ENCODE measurements at regions not wholly inside any gene's neighbourhood (a gene's known extent, or its start where the extent isn't known, plus 50 kb on each side); places are given as distances from the start of the nearest gene placed in this dataset.

- DNase-seq (ENCODE audit: low read depth, low spot score) (no peak), FAIRE-seq (no peak)
- no peak overlapping the region for H3K4me3 ChIP-seq (replicated peaks in 1 of 3; ENCODE audit: insufficient read depth in 1 of 3, low read depth in 1 of 3, low read length in 3 of 3)
- intact Hi-C loops (cut with micrococcal nuclease) (loop anchor here (10.0 kb wide), 2 partner anchors 691 to 1961 kb away; partner anchors contain the start of gene LRP1B), dilution Hi-C loops (cut with MboI; ENCODE audit: extremely low pct_ligation_motif_present, low sequenced_read_pairs) (no loop called here)
- no peak overlapping the region for H3K27ac ChIP-seq (ENCODE audit: insufficient read depth, low read depth, low read length)
- ChIA-PET POLR2A (no interaction called here), CTCF (no interaction called here)
- no peak overlapping the region for H2AFZ ChIP-seq (ENCODE audit: low read depth, low read length)
- TF ChIP-seq GATA2 (IDR thresholded peaks at IDR 0.05; ENCODE audit: insufficient read depth, insufficient read length, low read depth, low read length) (no peak), POLR2AphosphoS5 (IDR thresholded peaks at IDR 0.05; ENCODE audit: insufficient read depth, low read depth, low read length) (no peak), CTCF (IDR thresholded peaks at IDR 0.05; ENCODE audit: extremely low read depth in 1 of 2, insufficient read depth in 1 of 2, low read depth in 1 of 2, low read length in 2 of 2) (no peak), FOS (IDR thresholded peaks at IDR 0.05; ENCODE audit: borderline replicate concordance, insufficient read depth, low read length) (no peak), POLR2A (IDR thresholded peaks at IDR 0.05; ENCODE audit: low read depth, low read length) (no peak), JUN (IDR thresholded peaks at IDR 0.05; ENCODE audit: borderline replicate concordance, insufficient read depth, insufficient read length, low read depth) (no peak), EZH2 (IDR thresholded peaks at IDR 0.05; ENCODE audit: borderline replicate concordance, low read depth, low read length, severe bottlenecking) (no peak), MYC (IDR thresholded peaks at IDR 0.05; ENCODE audit: low read depth, low read length) (no peak)
- TF ChIP-seq, protein P1, sequence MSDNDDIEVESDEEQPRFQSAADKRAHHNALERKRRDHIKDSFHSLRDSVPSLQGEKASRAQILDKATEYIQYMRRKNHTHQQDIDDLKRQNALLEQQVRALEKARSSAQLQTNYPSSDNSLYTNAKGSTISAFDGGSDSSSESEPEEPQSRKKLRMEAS (IDR thresholded peaks at IDR 0.05; ENCODE audit: insufficient read depth, insufficient read length) = no peak
- no TSS peak for BruUV-seq (replicated peaks)
- H4K20me1 ChIP-seq (replicated peaks; ENCODE audit: control insufficient read depth, extremely low read depth, insufficient read depth, low read length) = no peaks in the 10 kb centered on the region
- no peaks in the 10 kb centered on the region for H3K27me3 ChIP-seq (ENCODE audit: control insufficient read depth in 2 of 2, insufficient read depth in 2 of 2, low read length in 2 of 2)
- no peak overlapping the region for H3K4me2 ChIP-seq (ENCODE audit: insufficient read depth, low read length)
- no peaks in the 10 kb centered on the region for H3K36me3 ChIP-seq (ENCODE audit: control insufficient read depth in 2 of 2, extremely low read depth in 1 of 2, insufficient read depth in 2 of 2, low read length in 2 of 2)
- H3K4me1 ChIP-seq (ENCODE audit: control insufficient read depth, extremely low read depth, insufficient read depth, low read length) = no peaks in the 10 kb centered on the region
- no peaks in the 10 kb centered on the region for H3K79me2 ChIP-seq (ENCODE audit: control insufficient read depth, insufficient read depth, low read length)
- no peaks in the 10 kb centered on the region for H3K9me3 ChIP-seq (replicated peaks; ENCODE audit: control insufficient read depth, insufficient read depth, low read length)
- no peaks in the 10 kb centered on the region for H3K9me1 ChIP-seq (replicated peaks; ENCODE audit: control insufficient read depth, extremely low read depth, insufficient read depth, low read length)
- H3K9ac ChIP-seq (replicated peaks; ENCODE audit: extremely low read depth, insufficient read depth, low read length) = no peak overlapping the region
These were observed 1393.6 kb upstream of the NXPH2 start for GRCh38 chr2:140173790-140174189.
